NCI-H2227 treated with DMSO at 0.1 percent for 48 hours (cell line): ENCODE measurements at regions not wholly inside any gene's neighbourhood (a gene's known extent, or its start where the extent isn't known, plus 50 kb on each side); places are given as distances from the start of the nearest gene placed in this dataset.
"Not testable (repeated sequence)": the region's sequence is repeated elsewhere in the genome, so short reads cannot be mapped to it uniquely, and the experiment has no call there.

Experiments used
- DNase-seq: peaks from one replicate; lab custom pipeline; 2025; lab: John Stamatoyannopoulos, UW

- no peak for DNase-seq
Measured at GRCh38 chr13:65500481-65500880, 1729.7 kb downstream of the PCDH9 start.

DNA sequence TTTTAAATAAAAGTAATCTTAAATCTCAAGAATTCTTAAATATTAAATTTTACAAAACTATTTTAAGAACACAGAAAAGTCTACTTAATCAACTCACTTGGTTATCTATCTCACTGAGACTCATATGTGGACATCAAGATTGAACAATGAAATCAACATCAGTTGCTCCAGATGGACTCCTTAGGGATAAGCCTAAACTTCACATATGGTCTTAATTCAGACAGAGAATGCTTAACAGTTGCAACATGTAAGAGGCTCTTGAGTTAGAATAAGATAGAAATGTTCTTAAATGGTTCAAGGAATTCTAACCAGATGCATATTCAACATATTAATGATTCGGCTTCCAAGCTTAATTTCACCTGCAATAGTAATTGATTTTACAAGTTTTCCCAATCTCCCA is 1730.9 kb downstream of the PCDH9 start:
- DNase-seq, result no peak

DNA sequence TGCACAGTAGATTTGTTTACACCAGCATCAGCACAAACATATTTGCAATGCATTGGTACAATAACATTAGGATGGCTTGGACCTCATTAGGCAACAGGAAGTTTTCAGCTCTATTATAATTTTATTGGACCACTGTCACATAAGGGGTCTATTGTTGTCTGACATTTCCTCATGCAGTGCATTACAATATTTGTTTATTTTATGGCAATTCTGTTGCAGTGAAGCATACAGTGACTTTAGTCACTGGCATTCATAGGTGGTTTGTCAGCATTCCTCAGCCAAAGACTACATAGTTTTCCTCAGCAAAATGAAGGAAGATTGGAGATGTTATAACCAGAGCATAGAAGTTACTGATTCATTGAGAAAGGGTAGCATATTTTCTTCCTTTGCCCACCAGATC is 1732.9 kb downstream of the PCDH9 start:
- DNase-seq, result no peak

- not testable (repeated sequence) for DNase-seq
Measured at GRCh38 chr13:65490725-65491124, 1739.4 kb downstream of the PCDH9 start.

- DNase-seq, result peak; percentile 7
Measured at GRCh38 chr13:65488606-65489005, 1741.5 kb downstream of the PCDH9 start.

GRCh38 chr13:65479692-65480091 is 1750.4 kb downstream of the PCDH9 start:
- DNase-seq, result no peak

DNA sequence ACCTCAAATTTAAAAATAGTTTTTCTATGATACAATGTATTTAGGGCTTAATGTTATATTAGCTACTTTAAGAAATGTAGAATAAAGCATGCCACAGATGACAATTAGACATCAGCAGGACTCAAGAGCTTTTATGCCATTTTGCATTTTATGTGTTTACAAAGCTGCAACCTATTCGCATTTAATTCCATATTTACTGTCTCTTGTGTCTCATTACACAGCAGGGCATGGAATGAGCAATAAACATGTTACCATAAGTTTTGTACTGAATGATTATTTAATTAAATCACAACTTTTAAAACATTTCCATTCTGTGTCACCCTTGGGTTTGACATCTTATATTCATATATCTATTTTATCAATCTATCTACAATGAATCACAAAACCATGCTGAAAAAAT is 1756.9 kb downstream of the PCDH9 start:
- no peak for DNase-seq

DNA sequence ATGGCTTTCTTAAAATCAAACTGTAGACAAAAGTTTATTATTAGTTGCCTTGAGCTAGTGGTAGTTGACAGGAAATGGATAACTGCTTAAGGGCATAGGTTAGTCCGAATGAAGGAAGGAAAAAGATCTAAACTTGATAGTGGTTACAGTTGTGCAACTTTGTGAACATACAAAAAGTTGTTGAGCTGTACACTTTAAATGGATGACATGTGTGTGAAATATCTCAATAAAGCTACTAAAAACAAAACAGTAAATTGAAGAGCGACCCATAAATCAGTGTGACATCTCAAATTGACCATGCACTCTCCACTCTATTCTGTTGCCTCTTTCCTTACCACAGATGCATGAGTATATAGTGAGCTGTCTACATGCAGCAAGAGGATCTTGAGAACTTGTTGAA is 1757.8 kb downstream of the PCDH9 start:
- DNase-seq, result no peak

DNA sequence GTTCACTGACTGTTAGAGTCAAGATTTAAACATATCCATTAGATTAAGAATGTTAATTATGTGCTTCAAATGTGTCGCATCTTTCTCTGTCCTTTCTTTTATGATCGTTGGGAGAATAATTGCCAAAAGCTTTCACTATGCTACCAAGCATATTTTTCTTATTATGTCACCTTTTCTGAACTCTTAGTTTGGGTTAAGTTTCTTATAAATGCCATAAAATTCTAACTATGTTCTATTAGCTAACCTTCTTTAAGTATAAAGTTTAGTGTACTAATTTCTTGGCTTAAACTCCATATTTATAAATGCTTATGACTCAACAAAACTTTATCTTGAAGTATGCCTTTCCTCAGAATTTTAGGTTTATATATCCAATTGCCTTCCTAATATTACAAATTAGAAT is 1759.4 kb downstream of the PCDH9 start:
- no peak for DNase-seq

DNA sequence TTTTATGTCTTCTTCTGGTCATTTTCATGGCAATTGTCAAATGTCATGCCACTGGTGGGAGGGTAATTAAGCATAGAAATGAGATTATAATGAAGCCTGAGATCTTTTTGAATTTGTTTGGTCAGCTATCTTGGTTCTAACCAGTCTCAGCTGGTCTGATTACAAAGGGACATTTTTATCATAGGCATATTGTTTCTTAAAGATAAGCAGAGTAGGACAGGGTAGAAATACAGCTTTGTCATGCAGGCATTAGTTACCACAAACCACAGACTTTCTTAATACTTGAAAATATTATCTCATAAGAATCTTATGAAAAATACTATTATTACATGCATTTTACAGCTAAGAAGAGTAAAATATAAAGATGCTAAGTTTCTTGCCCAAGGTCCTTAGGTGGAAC is 1761.5 kb downstream of the PCDH9 start:
- no peak for DNase-seq

DNA sequence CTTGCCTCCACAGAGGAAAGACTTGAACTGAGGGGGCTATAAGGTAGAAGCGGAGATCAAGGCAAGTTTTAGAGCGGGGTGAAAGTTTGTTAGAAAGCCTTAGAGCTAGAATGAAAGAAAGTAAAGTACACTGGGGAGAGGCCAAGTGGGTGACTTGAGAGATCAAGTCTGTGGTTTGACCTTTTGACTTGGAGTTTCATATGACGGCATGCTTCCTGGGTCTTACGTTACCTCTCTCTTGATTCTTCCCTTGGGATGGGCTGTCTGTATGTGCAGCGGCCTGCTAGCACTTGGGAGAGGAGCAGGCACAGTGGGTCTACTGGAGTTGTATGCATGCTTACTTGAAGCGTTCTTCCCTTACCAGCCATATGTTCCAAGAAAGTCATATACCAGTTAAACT is 1768.5 kb downstream of the PCDH9 start:
- DNase-seq, result no peak

DNA sequence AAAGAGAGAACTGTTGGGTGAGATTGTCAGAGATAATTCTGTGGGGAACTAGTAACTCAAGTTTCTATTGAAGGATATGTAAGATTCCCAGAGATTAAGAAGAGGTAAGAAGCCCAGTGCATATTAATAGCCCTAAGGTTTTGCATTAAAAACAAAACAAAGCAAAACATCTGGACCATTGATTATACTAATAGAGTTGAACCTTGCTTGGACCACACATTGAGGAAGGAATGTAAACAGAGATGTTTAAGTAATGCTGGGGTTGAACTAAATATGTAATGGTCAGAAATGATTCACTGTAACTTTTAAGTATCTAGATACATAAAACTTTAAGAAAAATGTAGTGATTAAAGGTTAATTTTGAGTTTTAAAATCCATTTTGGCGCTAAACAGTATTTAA is 1770.0 kb downstream of the PCDH9 start:
- no peak for DNase-seq

GRCh38 chr13:65456150-65456912 is 1773.8 kb downstream of the PCDH9 start:
- no peak for DNase-seq

GRCh38 chr13:65454403-65454802 is 1775.7 kb downstream of the PCDH9 start:
- no peak for DNase-seq

DNA sequence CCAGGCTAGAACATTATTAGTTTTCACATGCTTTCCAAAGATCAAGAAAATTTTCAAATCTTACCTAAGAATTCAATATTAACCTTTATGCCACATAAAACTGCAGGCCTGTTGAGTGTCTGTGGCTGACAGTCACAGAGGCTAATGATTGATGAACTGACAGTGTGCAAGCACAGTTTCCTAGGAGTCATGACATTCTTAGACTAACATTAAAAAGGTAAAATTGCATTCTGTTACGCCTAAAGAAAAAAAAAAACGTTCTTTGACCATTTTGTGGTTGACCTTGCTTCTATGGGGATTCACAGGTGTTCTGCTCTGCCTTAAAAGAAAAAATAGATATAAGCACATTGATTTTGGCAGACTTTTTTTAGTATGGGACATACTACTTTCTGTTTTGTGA is 1776.2 kb downstream of the PCDH9 start:
- no peak for DNase-seq

DNA sequence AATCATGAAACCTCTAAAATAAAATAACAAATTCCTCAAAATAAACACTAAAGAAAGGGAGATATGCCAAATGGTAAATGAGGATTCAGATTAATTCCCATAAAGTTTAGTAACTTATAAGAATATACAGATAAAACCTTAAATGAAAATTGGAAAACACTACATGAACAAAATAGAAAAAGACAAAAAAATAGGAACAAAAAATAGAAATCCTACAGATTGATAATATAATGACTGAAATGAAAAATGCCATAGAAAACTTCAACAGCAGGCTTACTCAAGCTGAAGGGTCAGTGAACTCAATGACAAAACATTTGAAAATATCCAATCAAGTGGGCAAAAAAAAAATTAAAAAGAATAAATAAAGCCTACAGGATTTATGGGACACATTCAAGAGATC is 1784.8 kb downstream of the PCDH9 start:
- no peak for DNase-seq

GRCh38 chr13:65435590-65435989 is 1794.5 kb downstream of the PCDH9 start:
- DNase-seq, result no peak

DNA sequence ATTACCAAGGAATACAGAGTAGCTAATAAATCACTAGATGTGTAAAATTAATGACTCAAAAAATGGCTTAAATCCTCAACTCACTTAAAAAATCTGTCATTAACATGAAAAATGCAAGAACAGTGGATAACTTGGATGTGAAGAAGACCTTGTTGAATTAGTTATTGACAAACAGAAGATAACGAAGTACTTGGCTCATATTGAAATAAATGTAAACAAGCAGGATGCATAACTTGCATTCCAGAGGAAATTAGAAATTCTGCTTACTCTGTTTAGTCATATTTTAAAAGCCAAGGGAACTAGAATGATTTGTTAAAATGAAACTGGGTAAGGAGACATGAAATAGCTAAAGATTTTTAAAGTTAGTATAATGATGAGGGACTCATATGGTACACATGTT is 1812.2 kb downstream of the PCDH9 start:
- DNase-seq, result no peak

- DNase-seq, result no peak
Measured at GRCh38 chr13:65416784-65417183, 1813.4 kb downstream of the PCDH9 start.

- DNase-seq, result no peak
Measured at GRCh38 chr13:65414187-65414586, 1815.9 kb downstream of the PCDH9 start.

- no peak for DNase-seq
Measured at GRCh38 chr13:65411521-65411920, 1818.6 kb downstream of the PCDH9 start.

- no peak for DNase-seq
Measured at GRCh38 chr13:65410791-65411190, 1819.3 kb downstream of the PCDH9 start.

GRCh38 chr13:65401315-65401714 is 1828.8 kb downstream of the PCDH9 start:
- no peak for DNase-seq

DNA sequence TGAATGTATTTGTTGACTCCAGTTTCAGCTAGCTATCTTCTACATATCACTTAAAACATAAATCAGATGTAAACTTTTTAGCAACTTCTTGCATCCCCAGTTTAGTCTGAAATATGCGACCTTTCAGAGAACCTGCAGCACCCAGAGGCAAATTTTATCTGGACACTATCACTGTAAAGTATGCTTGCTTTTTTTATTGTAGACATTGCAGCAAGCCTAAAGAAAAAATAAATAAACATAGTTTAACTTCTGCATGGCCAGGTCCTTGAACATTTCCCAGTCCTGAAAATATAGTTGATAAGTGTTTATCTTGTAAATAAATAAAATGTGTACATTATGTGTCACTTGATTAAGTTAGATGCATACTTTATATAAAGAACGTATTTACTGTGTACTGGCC is 1829.4 kb downstream of the PCDH9 start:
- DNase-seq, result no peak
